Liver (tissue), 7 donors: ENCODE measurements at regions not wholly inside any gene's neighbourhood (a gene's known extent, or its start where the extent isn't known, plus 50 kb on each side); places are given as distances from the start of the nearest gene placed in this dataset.

ENCODE experiments used
- DNase-seq: peaks from one replicate; pipeline ENCODE4 v3.0.0-alpha.2; 2017; ENCODE audit warnings: low spot score
- H3K27ac ChIP-seq, 2 donors: one replicate each; pipeline ENCODE4 v1.7.0; 2013; ENCODE audit warnings: inconsistent platforms in 2 of 2, low read length in 2 of 2, control low read depth in 1 of 2, low read depth in 1 of 2, mild to moderate bottlenecking in 1 of 2
- H3K27me3 ChIP-seq, 4 donors: one replicate each; pipeline versions ENCODE4 v1.6.1 to v1.7.0; 2013; ENCODE audit warnings: low read length in 3 of 4, inconsistent platforms in 1 of 4, mild to moderate bottlenecking in 1 of 4, moderate library complexity in 1 of 4; ENCODE audit not compliant: control insufficient read depth in 4 of 4, insufficient read depth in 4 of 4
- H3K36me3 ChIP-seq, 4 donors: one replicate each; pipeline versions ENCODE4 v1.6.1 to v1.7.0; 2013; ENCODE audit warnings: low read length in 3 of 4, mild to moderate bottlenecking in 3 of 4, low read depth in 1 of 4, moderate library complexity in 1 of 4; ENCODE audit not compliant: control insufficient read depth in 4 of 4, insufficient read depth in 3 of 4
- H3K4me1 ChIP-seq, 4 donors: one replicate each; pipeline versions ENCODE4 v1.6.1 to v1.7.0; 2013; ENCODE audit warnings: low read length in 3 of 4, mild to moderate bottlenecking in 3 of 4, moderate library complexity in 1 of 4; ENCODE audit not compliant: control insufficient read depth in 4 of 4, insufficient read depth in 4 of 4
- H3K4me3 ChIP-seq, 3 donors: one replicate each; pipeline versions ENCODE4 v1.6.1 to v1.7.0; 2013; ENCODE audit warnings: low read length in 3 of 3, control low read depth in 1 of 3, low read depth in 1 of 3, mild to moderate bottlenecking in 1 of 3
- H3K9ac ChIP-seq, 2 donors: one replicate each; pipeline ENCODE4 v1.7.0; 2013; ENCODE audit warnings: low read length in 2 of 2, mild to moderate bottlenecking in 2 of 2, moderate library complexity in 2 of 2, control low read depth in 1 of 2, low read depth in 1 of 2
- H3K9me3 ChIP-seq, 4 donors: one replicate each; pipeline versions ENCODE4 v1.6.1 to v1.7.0; 2013; ENCODE audit warnings: low read length in 3 of 4; ENCODE audit not compliant: control insufficient read depth in 4 of 4
- EGR1 ChIP-seq, 2 donors: IDR thresholded peaks; 2 replicates each; pipeline ENCODE4 v1.6.1; 2016 to 2018; ENCODE audit warnings: antibody characterized with exemption in 2 of 2, low read depth in 2 of 2
- FOXA1 ChIP-seq: IDR thresholded peaks from 2 replicates; pipeline ENCODE4 v1.6.1; 2016; ENCODE audit warnings: antibody characterized with exemption
- FOXA2 ChIP-seq: IDR thresholded peaks from 2 replicates; pipeline ENCODE4 v1.6.1; 2016; ENCODE audit warnings: antibody characterized with exemption
- HNF4A ChIP-seq, 2 donors: conservative IDR thresholded peaks; 2 replicates each; pipeline ENCODE4 v1.6.1; 2016; ENCODE audit warnings: antibody characterized with exemption in 2 of 2, mild to moderate bottlenecking in 2 of 2
- HNF4G ChIP-seq: IDR thresholded peaks from 2 replicates; pipeline ENCODE4 v1.6.1; 2016; ENCODE audit warnings: antibody characterized with exemption
- JUND ChIP-seq, 2 donors: IDR thresholded peaks; 2 replicates each; pipeline ENCODE4 v1.6.1; 2016; ENCODE audit warnings: antibody characterized with exemption in 2 of 2
- RAD21 ChIP-seq, 2 donors: IDR thresholded peaks; 2 replicates each; pipeline ENCODE4 v1.6.1; 2016; ENCODE audit warnings: antibody characterized with exemption in 2 of 2, mild to moderate bottlenecking in 2 of 2
- RXRA ChIP-seq, 2 donors: IDR thresholded peaks; 2 replicates each; pipeline ENCODE4 v1.6.1; 2017 to 2018; ENCODE audit warnings: antibody characterized with exemption in 2 of 2, mild to moderate bottlenecking in 1 of 2
- SP1 ChIP-seq: IDR thresholded peaks from 2 replicates; pipeline ENCODE4 v1.6.1; 2018; ENCODE audit warnings: antibody characterized with exemption, mild to moderate bottlenecking
- TAF1 ChIP-seq: conservative IDR thresholded peaks from 2 replicates; pipeline ENCODE4 v1.6.1; 2016; ENCODE audit warnings: antibody characterized with exemption, mild to moderate bottlenecking
- YY1 ChIP-seq: IDR thresholded peaks from 2 replicates; pipeline ENCODE4 v1.6.1; 2016; ENCODE audit warnings: antibody characterized with exemption, mild to moderate bottlenecking
- WGBS: extraction: QIAGEN DNeasy Blood & Tissue Kit; methylation state at CpG from one replicate; pipeline ENCODE4 v1.1.7; 2013; 5-methylcytosine and 5-hydroxymethylcytosine counted together
- TF ChIP-seq, protein P1 (sequence below): IDR thresholded peaks from 2 replicates; pipeline ENCODE4 v1.6.1; 2016; ENCODE audit warnings: antibody characterized with exemption
- TF ChIP-seq, protein P2 (sequence below): IDR thresholded peaks from 2 replicates; pipeline ENCODE4 v1.6.1; 2016; ENCODE audit warnings: antibody characterized with exemption
- TF ChIP-seq, protein P3 (sequence below): IDR thresholded peaks from 2 replicates; pipeline ENCODE4 v1.6.1; 2016; ENCODE audit warnings: antibody characterized with exemption, mild to moderate bottlenecking
- TF ChIP-seq, protein P4 (sequence below): IDR thresholded peaks from 2 replicates; pipeline ENCODE4 v1.6.1; 2016; ENCODE audit warnings: antibody characterized with exemption
- donor health status: healthy.
- donor health status: healthy.
- donor health status: healthy.
- donor health status: healthy.

DNA sequence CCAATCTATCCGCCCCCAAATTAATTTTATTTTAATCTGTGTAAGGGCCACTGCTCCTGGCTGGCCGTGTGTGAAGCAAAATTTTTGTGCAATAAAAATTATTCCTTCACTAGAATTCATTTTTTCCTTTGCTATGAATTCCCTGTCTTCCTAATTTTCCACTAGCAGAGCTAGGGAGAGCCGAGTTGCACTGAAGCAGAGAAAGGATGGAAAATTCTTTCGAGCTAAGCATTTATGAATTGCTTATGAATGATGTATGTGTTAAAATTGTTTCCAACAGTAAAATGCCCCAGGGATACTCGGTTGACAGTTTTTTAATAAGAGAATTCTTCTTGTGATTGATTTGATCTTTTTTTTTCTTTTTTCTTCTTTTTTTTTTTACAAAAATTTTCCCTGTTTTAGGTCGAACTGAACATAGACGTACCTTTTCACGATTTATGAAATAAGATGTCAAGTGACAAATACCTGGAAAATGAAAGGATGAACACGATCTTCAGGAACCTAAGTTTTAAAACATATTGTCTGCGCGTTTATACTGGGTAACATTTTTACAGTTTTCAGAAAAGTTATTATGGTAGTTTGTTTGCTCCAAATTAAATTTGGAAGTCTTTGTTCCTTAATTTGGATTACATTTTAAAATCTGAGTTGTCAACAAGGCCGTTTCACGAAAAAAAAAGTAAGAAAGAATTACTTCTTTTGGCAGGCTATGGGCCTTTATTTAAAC, 288.8 kb upstream of the NFE2L3 start:
- H3K4me3 ChIP-seq: no peak overlapping the region
- H3K36me3 ChIP-seq: no peaks in the 10 kb centered on the region
- H3K27ac ChIP-seq: no peak overlapping the region
- H3K9me3 ChIP-seq: peaks cover 0 to 22% (median 6%) of the 10 kb centered on the region in 4 donors
- peaks cover 0 to 4% (median 0%) of the 10 kb centered on the region in 4 donors for H3K4me1 ChIP-seq
- no peak for DNase-seq
- TF ChIP-seq, protein P1, sequence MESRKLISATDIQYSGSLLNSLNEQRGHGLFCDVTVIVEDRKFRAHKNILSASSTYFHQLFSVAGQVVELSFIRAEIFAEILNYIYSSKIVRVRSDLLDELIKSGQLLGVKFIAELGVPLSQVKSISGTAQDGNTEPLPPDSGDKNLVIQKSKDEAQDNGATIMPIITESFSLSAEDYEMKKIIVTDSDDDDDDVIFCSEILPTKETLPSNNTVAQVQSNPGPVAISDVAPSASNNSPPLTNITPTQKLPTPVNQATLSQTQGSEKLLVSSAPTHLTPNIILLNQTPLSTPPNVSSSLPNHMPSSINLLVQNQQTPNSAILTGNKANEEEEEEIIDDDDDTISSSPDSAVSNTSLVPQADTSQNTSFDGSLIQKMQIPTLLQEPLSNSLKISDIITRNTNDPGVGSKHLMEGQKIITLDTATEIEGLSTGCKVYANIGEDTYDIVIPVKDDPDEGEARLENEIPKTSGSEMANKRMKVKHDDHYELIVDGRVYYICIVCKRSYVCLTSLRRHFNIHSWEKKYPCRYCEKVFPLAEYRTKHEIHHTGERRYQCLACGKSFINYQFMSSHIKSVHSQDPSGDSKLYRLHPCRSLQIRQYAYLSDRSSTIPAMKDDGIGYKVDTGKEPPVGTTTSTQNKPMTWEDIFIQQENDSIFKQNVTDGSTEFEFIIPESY: no peak
- TF ChIP-seq, protein P2, sequence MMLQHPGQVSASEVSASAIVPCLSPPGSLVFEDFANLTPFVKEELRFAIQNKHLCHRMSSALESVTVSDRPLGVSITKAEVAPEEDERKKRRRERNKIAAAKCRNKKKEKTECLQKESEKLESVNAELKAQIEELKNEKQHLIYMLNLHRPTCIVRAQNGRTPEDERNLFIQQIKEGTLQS: no peak
- no peak for TF ChIP-seq EGR1 (IDR thresholded peaks at IDR 0.05; ENCODE audit: low read depth in 2 of 2)
- no peak for TF ChIP-seq SP1
- no peak for TF ChIP-seq FOXA1
- TF ChIP-seq FOXA2: no peak
- TF ChIP-seq, protein P3, sequence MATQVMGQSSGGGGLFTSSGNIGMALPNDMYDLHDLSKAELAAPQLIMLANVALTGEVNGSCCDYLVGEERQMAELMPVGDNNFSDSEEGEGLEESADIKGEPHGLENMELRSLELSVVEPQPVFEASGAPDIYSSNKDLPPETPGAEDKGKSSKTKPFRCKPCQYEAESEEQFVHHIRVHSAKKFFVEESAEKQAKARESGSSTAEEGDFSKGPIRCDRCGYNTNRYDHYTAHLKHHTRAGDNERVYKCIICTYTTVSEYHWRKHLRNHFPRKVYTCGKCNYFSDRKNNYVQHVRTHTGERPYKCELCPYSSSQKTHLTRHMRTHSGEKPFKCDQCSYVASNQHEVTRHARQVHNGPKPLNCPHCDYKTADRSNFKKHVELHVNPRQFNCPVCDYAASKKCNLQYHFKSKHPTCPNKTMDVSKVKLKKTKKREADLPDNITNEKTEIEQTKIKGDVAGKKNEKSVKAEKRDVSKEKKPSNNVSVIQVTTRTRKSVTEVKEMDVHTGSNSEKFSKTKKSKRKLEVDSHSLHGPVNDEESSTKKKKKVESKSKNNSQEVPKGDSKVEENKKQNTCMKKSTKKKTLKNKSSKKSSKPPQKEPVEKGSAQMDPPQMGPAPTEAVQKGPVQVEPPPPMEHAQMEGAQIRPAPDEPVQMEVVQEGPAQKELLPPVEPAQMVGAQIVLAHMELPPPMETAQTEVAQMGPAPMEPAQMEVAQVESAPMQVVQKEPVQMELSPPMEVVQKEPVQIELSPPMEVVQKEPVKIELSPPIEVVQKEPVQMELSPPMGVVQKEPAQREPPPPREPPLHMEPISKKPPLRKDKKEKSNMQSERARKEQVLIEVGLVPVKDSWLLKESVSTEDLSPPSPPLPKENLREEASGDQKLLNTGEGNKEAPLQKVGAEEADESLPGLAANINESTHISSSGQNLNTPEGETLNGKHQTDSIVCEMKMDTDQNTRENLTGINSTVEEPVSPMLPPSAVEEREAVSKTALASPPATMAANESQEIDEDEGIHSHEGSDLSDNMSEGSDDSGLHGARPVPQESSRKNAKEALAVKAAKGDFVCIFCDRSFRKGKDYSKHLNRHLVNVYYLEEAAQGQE: no peak
- no peak for TF ChIP-seq RXRA (IDR thresholded peaks at IDR 0.05)
- TF ChIP-seq RAD21 (IDR thresholded peaks at IDR 0.05): no peak
- TF ChIP-seq HNF4A (conservative IDR thresholded peaks at IDR 0.05): no peak
- no peak for TF ChIP-seq YY1
- no peak for TF ChIP-seq HNF4G
- WGBS: 13% methylated on average over 13 of the region's 13 CpGs
- no peak overlapping the region for H3K9ac ChIP-seq
- H3K27me3 ChIP-seq: peaks cover 5 to 51% (median 20%) of the 10 kb centered on the region in 4 donors

DNA sequence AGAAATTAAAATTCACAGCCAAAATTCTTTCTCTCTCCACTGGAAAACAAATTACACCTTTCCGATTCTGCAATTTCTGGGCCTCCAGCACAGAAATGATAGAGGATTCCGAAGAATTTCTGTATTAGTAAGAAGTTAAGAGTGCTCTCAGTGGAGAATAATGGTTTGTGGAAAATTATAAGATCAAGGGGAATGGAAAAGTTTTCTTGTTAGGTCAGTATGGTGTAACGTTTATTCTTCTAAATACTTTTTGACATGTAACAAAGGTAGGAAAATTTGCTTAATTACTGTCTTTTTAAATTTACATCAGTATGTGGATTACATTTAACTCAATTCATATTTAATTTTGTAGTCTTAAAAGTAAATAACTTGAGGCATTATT, 288.3 kb upstream of the NFE2L3 start:
- Histone ChIP-seq H3K4me3 (no peak overlapping the region), H3K27me3 (peaks cover 5 to 50% (median 19%) of the 10 kb centered on the region in 4 donors), H3K9ac (no peak overlapping the region), H3K9me3 (peaks cover 0 to 22% (median 6%) of the 10 kb centered on the region in 4 donors), H3K4me1 (peaks cover 0 to 4% (median 0%) of the 10 kb centered on the region in 4 donors), H3K36me3 (no peaks in the 10 kb centered on the region), H3K27ac (no peak overlapping the region)
- no peak for DNase-seq
- WGBS: 15% methylated on average over 3 of the region's 3 CpGs
- no peak for TF ChIP-seq HNF4A (conservative IDR thresholded peaks at IDR 0.05)
- TF ChIP-seq SP1: no peak
- no peak for TF ChIP-seq HNF4G
- TF ChIP-seq FOXA1: no peak
- no peak for TF ChIP-seq FOXA2
- TF ChIP-seq TAF1: no peak
- TF ChIP-seq, protein P4, sequence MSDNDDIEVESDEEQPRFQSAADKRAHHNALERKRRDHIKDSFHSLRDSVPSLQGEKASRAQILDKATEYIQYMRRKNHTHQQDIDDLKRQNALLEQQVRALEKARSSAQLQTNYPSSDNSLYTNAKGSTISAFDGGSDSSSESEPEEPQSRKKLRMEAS: no peak
- TF ChIP-seq JUND (IDR thresholded peaks at IDR 0.05): no peak
- no peak for TF ChIP-seq YY1
